ENCODE measurements at regions not wholly inside any gene's neighbourhood (a gene's known extent, or its start where the extent isn't known, plus 50 kb on each side); places are given as distances from the start of the nearest gene placed in this dataset.

GRCh38 chr11:122277493-122277892 is 161.5 kb upstream of the BLID start:
- DNase-seq (ENCODE audit: low read depth in 2 of 2): no peak

DNA sequence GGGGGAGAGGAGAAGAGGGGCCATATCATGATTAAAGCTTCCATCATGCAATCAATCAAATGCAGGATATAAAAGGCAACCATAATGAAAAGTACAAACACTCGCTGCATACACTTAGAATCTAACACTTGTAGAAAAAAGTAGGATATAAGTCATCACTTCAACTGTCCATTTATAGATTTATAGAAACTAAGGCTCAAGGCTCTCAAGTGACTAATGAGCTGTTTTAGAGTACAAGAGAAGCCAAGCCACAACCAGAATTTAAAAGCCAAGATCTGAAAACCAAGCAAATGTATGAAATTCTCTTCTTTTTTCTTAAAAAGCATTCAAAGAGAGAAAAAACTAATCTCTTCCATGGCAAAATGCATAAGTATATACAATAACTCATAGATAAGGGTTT is 160.2 kb upstream of the BLID start:
- DNase-seq (ENCODE audit: low read depth in 2 of 2): no peak

DNA sequence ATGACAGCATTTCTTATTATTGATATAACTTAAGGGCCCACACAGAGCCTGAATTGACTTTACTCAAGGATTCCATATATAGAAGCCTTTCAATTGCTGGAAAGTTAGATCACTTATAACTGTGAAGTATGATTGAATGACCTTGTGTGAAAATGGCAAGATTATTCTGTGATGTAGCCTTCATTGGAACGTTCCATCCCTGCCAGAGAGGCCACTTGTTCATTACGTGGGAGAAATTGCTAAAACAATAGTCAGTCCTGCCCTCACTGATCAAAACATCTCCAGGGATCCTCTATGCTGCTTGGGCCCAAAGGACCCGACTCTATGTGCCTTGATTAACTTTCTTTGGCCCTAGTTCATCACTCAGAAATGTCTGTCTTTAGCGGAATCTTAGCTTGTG is 159.5 kb upstream of the BLID start:
- no peak for DNase-seq (ENCODE audit: low read depth in 2 of 2)

GRCh38 chr11:122273476-122274191 is 157.6 kb upstream of the BLID start:
- no peak for DNase-seq (ENCODE audit: low read depth in 2 of 2)

- no peak for DNase-seq (ENCODE audit: low read depth in 2 of 2)
Observed at GRCh38 chr11:122271745-122272144, 155.7 kb upstream of the BLID start.

DNA sequence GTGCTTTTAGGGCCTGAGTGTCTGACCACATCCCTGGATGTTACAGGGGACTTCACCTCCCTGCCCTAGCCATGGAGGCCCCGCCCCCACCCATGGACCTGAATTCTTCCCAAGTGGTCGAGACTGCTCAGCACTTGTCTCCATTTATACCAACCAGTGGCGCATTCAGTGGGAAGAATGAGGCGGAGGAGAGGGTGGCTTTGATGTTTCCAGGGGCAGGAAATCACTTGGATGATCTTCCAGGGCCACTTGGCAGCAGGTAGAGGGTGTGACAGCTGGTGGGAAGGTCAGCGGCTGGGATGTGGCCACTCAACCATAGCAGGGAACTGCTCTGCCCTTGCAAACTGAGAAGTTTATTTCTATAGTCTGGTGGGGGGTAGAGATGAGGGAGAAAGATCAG is 155.1 kb upstream of the BLID start:
- DNase-seq (ENCODE audit: low read depth in 2 of 2): no peak

DNA sequence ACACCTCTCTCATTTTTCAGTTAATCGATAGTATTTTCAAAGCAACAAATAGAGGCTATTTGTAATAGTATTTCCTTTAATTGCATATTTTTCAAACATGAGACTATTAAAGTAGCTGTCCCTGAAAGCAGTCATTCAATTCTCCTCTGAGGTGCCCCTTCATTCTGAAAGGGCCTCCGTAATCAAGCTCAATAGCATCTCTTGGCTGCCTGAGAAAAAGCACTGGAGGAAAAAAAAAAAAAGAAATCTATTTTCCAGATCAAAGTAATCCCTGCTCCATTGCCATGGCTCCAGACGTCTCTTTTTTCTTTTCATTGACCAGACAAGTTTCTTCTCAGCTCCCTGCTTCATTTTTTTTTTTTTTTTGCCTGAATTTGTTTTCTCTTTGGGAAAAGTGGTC is 154.5 kb upstream of the BLID start:
- DNase-seq (ENCODE audit: low read depth in 2 of 2): no peak

DNA sequence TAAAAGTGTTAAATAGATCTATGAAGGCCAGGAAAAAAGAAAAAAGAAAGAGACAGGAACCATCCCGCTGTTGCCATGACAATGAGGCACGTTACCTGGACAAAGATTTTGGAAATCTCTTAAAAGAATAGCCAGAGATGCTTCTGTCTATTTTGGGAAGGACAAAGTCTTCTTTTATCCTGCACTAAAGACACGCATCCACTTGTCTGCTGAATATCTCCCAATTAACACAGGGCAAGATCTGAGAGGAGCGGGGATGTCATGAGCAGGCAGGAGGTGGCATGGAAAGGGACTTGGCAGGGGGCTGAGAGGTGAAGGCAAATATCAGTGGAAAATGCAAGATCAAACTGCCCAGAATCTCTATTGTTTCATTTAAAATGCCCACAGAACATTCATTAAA is 153.8 kb upstream of the BLID start:
- DNase-seq (ENCODE audit: low read depth in 2 of 2): no peak

- DNase-seq (ENCODE audit: low read depth in 2 of 2): no peak
Observed at GRCh38 chr11:122268601-122269130, 152.7 kb upstream of the BLID start.

GRCh38 chr11:122267602-122268001 is 151.6 kb upstream of the BLID start:
- peak; percentile 77 for DNase-seq (ENCODE audit: low read depth in 2 of 2)

- no peak for DNase-seq (ENCODE audit: low read depth in 2 of 2)
Observed at GRCh38 chr11:122265981-122266380, 150.0 kb upstream of the BLID start.

DNA sequence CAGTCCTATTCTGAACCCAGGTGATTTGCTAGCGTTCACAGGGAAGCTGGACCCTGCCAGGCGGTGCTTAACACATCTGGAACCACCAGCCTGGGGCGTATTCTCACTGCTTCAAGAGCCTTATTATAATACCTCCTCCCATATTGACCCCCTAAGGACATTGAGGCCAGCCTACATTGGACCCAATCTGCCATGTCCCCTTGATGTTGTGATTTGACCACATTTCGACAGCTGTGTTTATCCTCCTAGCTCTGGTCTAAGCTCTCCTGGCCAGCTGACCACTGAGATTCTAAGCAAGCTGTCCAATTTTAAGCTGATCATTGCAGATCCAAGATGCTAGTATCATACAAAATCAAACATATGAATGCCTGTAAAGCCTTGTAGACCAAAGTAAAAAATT is 148.1 kb upstream of the BLID start:
- DNase-seq (ENCODE audit: low read depth in 2 of 2): no peak

DNA sequence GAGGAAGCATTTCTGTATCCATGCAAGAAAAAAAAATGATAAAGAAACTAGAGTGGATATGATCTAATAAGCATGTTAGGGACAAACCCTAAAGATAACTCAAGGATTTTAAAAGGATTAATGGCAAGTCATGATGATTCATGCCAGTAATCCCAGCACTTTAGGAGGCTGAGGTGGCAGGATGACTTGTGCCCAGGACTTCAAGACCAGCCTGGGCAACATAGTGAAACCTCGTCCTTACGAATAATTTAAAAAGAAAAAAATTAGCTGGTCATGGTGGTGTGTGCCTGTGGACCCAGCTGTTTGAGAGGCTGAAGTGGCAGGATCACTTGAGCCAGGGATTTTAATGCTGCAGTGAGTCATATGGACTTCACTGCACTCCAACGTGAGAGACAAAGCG is 145.5 kb upstream of the BLID start:
- no peak for DNase-seq (ENCODE audit: low read depth in 2 of 2)

DNA sequence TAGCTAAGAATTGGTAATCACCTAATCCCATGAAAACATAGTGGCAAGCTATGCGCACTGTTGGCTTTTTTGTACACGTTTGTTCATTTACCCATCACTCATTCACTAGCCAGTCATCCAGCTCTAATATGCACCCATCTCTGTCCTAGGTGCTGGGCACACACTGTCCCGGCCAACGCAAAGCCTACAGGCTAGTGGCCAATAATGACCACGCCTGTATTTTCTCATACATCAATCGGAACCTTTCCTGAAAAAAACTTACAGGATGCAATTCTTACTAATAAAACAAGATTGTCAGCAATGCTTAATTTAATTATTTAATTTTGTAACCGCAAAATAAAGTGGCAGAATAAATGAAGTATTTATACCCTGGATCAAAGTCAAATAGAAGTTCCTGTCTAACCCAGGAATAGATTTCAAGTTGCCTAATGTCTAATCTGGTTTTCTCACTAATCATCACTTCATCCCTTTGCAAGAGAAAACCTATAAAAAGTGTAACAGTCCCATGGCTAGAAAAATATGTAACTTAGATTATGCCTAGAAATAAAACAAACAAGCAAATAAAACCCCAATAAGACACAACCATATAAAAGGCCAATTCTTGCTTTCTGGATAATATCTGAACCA is 143.3 kb upstream of the BLID start:
- DNase-seq (ENCODE audit: low read depth in 2 of 2): no peak

DNA sequence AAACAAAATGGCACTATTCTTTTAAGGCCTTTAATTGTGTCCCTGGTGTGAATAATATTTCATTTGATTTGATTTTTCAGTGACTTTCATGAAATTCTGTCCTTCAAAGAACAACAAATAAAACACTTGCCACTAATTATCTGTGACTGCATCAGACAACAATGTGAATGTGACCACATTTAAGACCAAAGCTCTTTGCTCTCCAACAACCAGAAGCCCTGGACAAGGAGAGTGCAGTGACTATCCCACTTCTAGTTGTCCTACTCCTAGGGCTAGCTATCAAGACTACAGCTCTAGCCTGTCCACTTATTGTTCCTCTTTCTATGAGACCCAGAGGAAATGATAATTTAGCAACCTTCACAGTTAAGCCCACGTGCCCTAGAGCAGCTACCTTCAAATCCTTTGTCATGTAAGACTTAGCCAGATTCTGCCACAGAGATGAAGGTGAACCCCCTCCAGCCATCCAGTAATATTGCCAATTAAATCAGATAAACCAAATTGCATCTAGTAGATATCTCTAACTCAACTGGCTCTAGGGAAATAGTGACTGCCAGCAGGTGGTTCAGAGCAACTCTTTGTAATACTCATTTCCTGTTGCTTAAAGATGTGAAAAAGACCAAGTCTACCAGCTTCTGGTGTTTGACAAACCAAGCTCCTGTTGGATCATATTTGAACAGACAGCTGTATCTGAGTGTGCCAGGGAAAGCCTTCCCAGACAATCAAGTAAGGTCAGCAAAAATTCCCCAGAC is 142.6 kb upstream of the BLID start:
- DNase-seq (ENCODE audit: low read depth in 2 of 2): no peak

GRCh38 chr11:122253589-122254231 is 137.7 kb upstream of the BLID start:
- DNase-seq (ENCODE audit: low read depth in 2 of 2): peak; percentile 83 to 85

DNA sequence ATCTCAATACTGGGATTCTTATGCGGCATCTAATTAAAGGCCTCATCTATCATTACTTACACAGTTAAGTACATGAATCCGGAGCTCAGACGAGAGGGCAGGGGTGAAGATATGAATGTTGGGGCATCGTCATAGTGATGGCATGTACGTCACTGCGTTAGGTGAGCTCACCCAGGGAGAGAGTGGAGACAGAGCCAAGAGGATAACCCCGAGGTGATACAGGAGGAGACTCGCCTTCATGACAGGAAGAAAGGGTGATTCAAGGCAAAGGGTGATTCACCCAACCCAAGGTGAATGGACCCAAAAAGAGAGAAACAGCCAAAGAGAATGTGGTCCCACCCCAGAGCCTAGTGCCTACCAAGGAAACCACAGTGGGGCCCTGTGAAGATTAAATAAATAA is 132.9 kb upstream of the BLID start:
- DNase-seq (ENCODE audit: low read depth in 2 of 2): no peak

DNA sequence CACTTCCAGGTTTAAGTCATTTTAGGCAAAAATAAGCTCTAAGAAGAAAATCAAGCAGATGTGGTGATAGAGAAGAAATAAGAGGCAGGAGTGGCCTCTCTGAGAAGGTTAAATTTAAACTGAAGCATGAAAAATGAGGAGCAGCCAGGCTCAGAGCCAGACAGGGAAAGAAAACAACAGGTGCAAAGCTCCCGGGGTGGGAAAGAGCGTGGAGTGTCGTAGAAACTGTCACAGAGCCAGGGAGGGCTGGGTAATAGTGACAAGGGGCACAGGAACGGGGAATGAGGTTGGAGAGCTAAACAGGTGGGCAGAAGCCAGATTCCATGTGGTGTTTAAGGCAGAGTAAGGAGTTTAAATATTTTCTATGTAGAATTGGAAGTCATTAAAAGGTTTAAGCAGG is 132.1 kb upstream of the BLID start:
- DNase-seq (ENCODE audit: low read depth in 2 of 2): no peak

GRCh38 chr11:122246874-122247273 is 130.9 kb upstream of the BLID start:
- peak; percentile 69 to 71 for DNase-seq (ENCODE audit: low read depth in 2 of 2)

DNA sequence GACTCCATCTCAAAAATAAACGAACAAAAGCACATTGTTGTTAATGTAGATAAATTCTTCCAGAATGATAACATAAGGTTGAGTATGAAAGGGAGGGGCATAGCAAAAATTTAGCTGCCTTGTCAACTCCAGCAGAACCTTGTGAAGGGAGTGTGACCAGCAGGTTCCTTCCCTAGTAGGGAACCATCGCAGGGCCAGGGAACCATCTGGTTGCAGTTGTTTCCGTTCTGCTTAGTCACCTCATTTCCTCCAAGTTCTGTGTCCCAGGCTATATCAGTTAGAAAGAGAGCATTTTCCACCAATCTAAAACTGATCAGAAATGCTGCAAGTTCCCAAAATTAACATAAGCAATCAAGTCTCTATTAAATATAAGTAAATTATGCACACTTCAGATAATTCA is 126.7 kb upstream of the BLID start:
- DNase-seq (ENCODE audit: low read depth in 2 of 2): no peak

GRCh38 chr11:122241566-122241965 is 125.6 kb upstream of the BLID start:
- no peak for DNase-seq (ENCODE audit: low read depth in 2 of 2)

GRCh38 chr11:122240638-122241037 is 124.6 kb upstream of the BLID start:
- no peak for DNase-seq (ENCODE audit: low read depth in 2 of 2)

Measured in fibroblast of skin of left quadriceps (primary cell).